HFF-Myc (cell line): ENCODE measurements at regions not wholly inside any gene's neighbourhood (a gene's known extent, or its start where the extent isn't known, plus 50 kb on each side); places are given as distances from the start of the nearest gene placed in this dataset.

Experiments
- DNase-seq: peaks from one replicate; pipeline ENCODE4 v3.0.0-alpha.2; 2011; ENCODE audit warnings: low read depth; ENCODE audit errors: extremely low read depth
- H3K4me3 ChIP-seq: replicated peaks from 2 replicates; pipeline ENCODE4 v1.5.1; 2011; ENCODE audit warnings: low read depth, mild to moderate bottlenecking, control low read depth, low read length
- CTCF ChIP-seq: IDR thresholded peaks from 2 replicates; pipeline ENCODE4 v1.5.1; 2012; ENCODE audit warnings: mild to moderate bottlenecking, low read depth, low read length, control low read depth; ENCODE audit errors: missing control alignments

GRCh38 chr2:122858075-122858702, 1102.7 kb downstream of the TSN start:
- DNase-seq: no peak
- TF ChIP-seq CTCF: no peak
- H3K4me3 ChIP-seq: no peak overlapping the region

GRCh38 chr2:122858813-122859212, 1103.4 kb downstream of the TSN start:
- TF ChIP-seq CTCF: no peak
- no peak overlapping the region for H3K4me3 ChIP-seq
- no peak for DNase-seq

- no peak overlapping the region for H3K4me3 ChIP-seq
- no peak for DNase-seq
- no peak for TF ChIP-seq CTCF
Measured at GRCh38 chr2:122859260-122859659, 1103.8 kb downstream of the TSN start.

- no peak for DNase-seq
- no peak for TF ChIP-seq CTCF
- no peak overlapping the region for H3K4me3 ChIP-seq
Measured at GRCh38 chr2:122863532-122863931, 1108.1 kb downstream of the TSN start.

GRCh38 chr2:122864728-122865127, 1109.3 kb downstream of the TSN start:
- DNase-seq: no peak
- no peak for TF ChIP-seq CTCF
- no peak overlapping the region for H3K4me3 ChIP-seq

GRCh38 chr2:122866095-122866494, 1110.6 kb downstream of the TSN start:
- no peak overlapping the region for H3K4me3 ChIP-seq
- no peak for TF ChIP-seq CTCF
- DNase-seq: no peak

GRCh38 chr2:122867941-122868340, 1112.5 kb downstream of the TSN start:
- TF ChIP-seq CTCF: no peak
- no peak for DNase-seq
- H3K4me3 ChIP-seq: no peak overlapping the region
